HPDE6-E6E7 (cell line): ENCODE measurements at regions not wholly inside any gene's neighbourhood (a gene's known extent, or its start where the extent isn't known, plus 50 kb on each side); places are given as distances from the start of the nearest gene placed in this dataset.
"Not testable (repeated sequence)": the region's sequence is repeated elsewhere in the genome, so short reads cannot be mapped to it uniquely, and the experiment has no call there.

Experiments
- DNase-seq: peaks from one replicate; pipeline ENCODE4 v3.0.0; 2011; ENCODE audit warnings: missing footprints; ENCODE audit errors: extremely low spot score

GRCh38 chr13:50156561-50157127 lies 141.4 kb downstream of the KCNRG start:
- no peak for DNase-seq

- DNase-seq = no peak
Observed at GRCh38 chr13:50158385-50159165, 143.3 kb downstream of the KCNRG start.

- DNase-seq = no peak
Observed at GRCh38 chr13:50159607-50160006, 144.4 kb downstream of the KCNRG start.

GRCh38 chr13:50161052-50161451 lies 145.8 kb downstream of the KCNRG start:
- DNase-seq = peak; percentile 1

DNA sequence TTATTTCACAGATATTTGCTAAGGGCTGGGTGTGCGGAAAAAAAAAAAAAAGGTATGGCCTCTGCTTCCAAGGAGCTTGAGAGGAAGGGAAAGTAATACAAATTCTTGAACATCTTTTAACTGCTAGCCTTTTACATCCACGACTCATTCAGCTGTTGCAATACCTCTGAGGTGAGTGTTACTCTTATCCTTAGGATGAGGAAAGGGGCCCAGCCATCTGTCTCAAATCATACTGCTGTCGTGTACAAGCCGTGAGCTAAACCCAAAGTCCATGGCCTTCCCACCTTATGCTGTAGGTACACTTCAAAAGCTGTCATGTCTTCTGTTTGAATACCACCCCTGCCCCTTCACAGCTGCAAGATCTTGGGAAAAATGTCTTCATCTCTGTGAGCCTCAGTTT lies 146.8 kb downstream of the KCNRG start:
- no peak for DNase-seq

GRCh38 chr13:50162567-50162966 lies 147.3 kb downstream of the KCNRG start:
- no peak for DNase-seq

- no peak for DNase-seq
Observed at GRCh38 chr13:50167224-50167947, 152.1 kb downstream of the KCNRG start.

DNA sequence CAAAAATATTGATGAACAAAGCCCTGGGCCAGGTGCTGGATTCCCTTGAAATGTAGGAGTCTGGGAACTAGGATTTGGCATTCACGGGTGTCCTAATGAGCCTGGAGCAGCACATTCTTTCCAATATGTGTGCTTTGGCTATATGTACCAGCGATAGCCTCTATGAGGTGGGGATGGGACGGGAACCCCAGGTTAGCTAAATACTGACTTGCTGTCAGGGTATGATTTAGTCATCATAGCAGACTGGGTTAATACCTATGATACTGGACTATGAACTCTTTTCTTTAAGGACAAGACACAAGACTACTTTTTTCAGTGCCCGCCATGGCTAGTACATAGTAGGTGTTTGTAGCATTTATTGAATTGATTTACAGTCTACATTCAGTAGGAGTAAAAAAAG lies 152.7 kb downstream of the KCNRG start:
- no peak for DNase-seq

DNA sequence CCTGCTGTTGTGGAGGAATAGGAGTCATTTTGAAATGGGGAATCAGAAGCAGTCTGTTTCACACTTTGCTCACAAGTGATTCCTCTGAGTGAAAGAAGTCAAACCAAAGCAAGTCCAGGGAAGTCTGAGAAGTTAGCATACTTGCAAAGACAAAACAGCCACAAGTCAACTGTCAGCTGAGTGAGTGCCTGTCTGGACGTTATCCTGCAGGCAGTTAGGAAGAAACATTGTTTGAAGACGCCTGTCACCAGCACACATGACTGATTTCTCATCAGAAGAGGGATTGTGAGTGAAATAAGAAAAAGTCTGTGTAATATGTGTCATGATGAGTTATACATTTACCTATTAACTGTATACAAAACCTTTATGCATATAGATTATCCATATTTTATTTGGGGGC lies 153.5 kb downstream of the KCNRG start:
- no peak for DNase-seq

DNA sequence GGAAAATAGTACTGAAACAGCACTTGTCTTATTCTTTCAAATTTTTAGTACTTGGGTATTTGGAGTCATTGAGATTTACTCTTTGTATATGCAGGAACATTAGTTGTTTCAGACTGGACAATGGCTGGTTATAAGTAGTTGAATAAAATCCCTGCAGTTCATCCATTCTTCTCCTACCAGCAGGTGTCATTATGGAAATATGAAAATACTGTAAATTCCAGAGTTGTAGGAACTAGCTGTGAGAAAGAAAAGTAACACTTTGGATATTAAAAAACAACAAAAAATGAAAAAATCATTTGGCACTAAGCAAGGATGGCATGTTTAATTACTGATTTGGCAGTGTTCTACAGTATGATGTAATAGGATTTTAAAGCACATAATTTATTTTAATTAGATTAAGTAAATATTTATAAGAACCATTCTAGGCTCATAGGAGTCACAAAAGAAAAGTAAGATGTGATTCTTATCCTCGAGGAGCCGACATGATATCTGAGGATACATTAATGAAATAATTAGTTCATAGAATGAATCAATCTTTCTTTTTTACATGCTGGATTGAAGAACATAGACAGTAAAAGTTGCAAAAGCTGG lies 155.3 kb downstream of the KCNRG start:
- no peak for DNase-seq

GRCh38 chr13:50171590-50172282 lies 156.5 kb downstream of the KCNRG start:
- no peak for DNase-seq

GRCh38 chr13:50173045-50173444 lies 157.8 kb downstream of the KCNRG start:
- DNase-seq = not testable (repeated sequence)

- DNase-seq = no peak
Observed at GRCh38 chr13:50174630-50175029, 159.4 kb downstream of the KCNRG start.

- no peak for DNase-seq
Observed at GRCh38 chr13:50179977-50180376, 164.7 kb downstream of the KCNRG start.

DNA sequence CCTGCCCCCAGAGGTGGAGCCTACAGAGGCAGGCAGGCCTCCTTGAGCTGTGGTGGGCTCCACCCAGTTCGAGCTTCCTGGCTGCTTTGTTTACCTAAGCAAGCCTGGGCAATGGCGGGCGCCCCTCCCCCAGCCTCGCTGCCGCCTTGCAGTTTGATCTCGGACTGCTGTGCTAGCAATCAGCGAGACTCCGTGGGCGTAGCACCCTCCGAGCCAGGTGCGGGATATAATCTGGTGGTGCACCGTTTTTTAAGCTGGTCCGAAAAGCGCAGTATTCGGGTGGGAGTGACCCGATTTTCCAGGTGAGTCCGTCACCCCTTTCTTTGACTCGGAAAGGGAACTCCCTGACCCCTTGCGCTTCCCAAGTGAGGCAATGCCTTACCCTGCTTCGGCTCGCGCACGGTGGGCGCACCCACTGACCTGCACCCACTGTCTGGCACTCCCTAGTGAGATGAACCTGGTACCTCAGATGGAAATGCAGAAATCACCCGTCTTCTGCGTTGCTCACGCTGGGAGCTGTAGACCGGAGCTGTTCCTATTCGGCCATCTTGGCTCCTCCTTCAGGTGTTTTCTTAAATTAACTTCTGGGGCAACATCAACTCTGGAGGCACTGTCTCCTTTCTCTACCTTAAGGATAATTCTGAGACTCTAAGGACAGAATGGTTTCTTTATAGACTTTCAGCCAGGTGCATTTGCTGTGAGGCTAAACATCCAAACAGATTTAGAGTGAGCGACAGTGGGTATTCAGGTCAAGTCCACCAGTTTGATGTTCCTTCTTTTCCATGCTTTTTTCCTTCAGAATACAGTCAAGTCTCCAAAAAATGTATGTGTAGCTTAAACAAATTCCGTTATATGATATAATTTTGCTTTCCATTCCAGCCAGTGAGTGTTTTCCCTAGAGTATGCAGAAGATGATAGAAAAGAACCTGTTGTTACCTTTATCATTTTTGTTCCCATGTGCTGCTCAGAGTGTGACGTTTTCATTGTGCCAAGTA lies 170.8 kb downstream of the KCNRG start:
- DNase-seq = not testable (repeated sequence)

GRCh38 chr13:50187352-50188029 lies 172.2 kb downstream of the KCNRG start:
- no peak for DNase-seq

DNA sequence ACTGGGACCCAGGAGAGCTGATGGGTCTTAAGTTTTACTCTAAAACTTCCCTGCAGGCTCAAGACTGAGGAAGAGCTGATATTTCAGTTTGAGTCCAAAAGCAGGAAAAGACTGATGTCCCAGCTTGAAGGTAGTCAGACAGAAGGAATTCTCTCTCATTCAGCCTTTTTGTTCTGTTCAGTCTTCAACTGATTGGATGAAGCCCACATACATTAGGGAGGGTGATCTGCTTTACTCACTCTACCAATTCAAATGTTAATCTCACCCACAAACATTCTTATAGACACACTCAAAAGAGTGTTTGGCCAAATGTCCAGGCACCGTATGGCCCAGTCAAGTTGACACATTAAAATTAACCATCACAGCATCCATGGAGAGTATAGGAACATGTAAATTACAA lies 173.5 kb downstream of the KCNRG start:
- DNase-seq = no peak

GRCh38 chr13:50189450-50189849 lies 174.2 kb downstream of the KCNRG start:
- DNase-seq = no peak

GRCh38 chr13:50191004-50191403 lies 175.8 kb downstream of the KCNRG start:
- no peak for DNase-seq

- no peak for DNase-seq
Observed at GRCh38 chr13:50192272-50192813, 177.1 kb downstream of the KCNRG start.
